HCT116 (cell line): ENCODE measurements at regions not wholly inside any gene's neighbourhood (a gene's known extent, or its start where the extent isn't known, plus 50 kb on each side); places are given as distances from the start of the nearest gene placed in this dataset.

Experiments
- ATAC-seq: fragments of 200-7000 bp; cut with Tn5 transposase; 2 replicates; pipeline ENCODE4 v1.9.1; 2020; ENCODE audit warnings: mild to moderate bottlenecking, moderate library complexity
- BruUV-seq: library from RNA; stranded (reverse); fragments of 400-500 nt; replicated peaks from 2 replicates; lab custom pipeline; 2021; lab: Mats Ljungman, UMichigan
- CTCF ChIA-PET: fragments of 300-600 bp; sonication (Branson Sonifier 250); formaldehyde crosslinking; loops from one replicate; lab custom pipeline; 2021; ENCODE audit warnings: antibody characterized with exemption; lab: Charles Lee
- POLR2A ChIA-PET: fragments of 300-600, 350-600 bp; sonication (Branson Sonifier 250); formaldehyde crosslinking; loops from one replicate; lab custom pipeline; 2021; ENCODE audit warnings: antibody characterized with exemption; lab: Charles Lee
- RAD21 ChIA-PET, 2 experiments: fragments of 300-600 bp; sonication (Branson Sonifier 250); formaldehyde crosslinking; loops; one replicate each; lab custom pipeline; 2023; ENCODE audit warnings: low total read pairs in 2 of 2; ENCODE audit not compliant: uncharacterized antibody in 2 of 2, unreplicated experiment in 2 of 2, low non-redundant PET in 1 of 2; lab: Charles Lee
- DNase-seq: peaks from one replicate; pipeline ENCODE4 v3.0.0-alpha.2; 2010; ENCODE audit warnings: low read depth, low spot score
- H2AFZ ChIP-seq: fragments of 200-600 bp; shearing (Covaris generic), sonication (generic); 2 replicates; pipeline ENCODE4 v1.6.1; 2017; ENCODE audit warnings: low read depth, mixed run types, mixed read lengths, antibody characterized with exemption, low read length; ENCODE audit not compliant: poor library complexity, severe bottlenecking
- H3K27ac ChIP-seq: 2 replicates; pipeline ENCODE4 v1.5.1; 2012; ENCODE audit warnings: low read depth, low read length
- H3K27me3 ChIP-seq: fragments of 200-600 bp; sonication (generic); 2 replicates; pipeline ENCODE4 v1.6.1; 2016; ENCODE audit warnings: mixed run types, low read length, mixed read lengths; ENCODE audit not compliant: insufficient read depth
- H3K36me3 ChIP-seq, 2 experiments: fragments of 200-500 bp in 1 of 2; fragments of 200-600 bp in 1 of 2; sonication (Bioruptor generic) in 1 of 2; sonication (generic) in 1 of 2; 2 replicates each; pipeline versions ENCODE4 v1.5.1 to v1.6.1; 2014 to 2016; ENCODE audit warnings: low read length in 2 of 2, inconsistent platforms in 1 of 2, mixed read lengths in 1 of 2, mixed run types in 1 of 2; ENCODE audit not compliant: insufficient read depth in 2 of 2, control insufficient read depth in 1 of 2
- H3K4me1 ChIP-seq, 2 experiments: fragments of 200-600 bp in 1 of 2; sonication (generic) in 1 of 2; 2 replicates each; pipeline versions ENCODE4 v1.5.1 to v1.6.1; 2012 to 2017; ENCODE audit warnings: low read length in 2 of 2, inconsistent platforms in 1 of 2, mild to moderate bottlenecking in 1 of 2, mixed read lengths in 1 of 2, mixed run types in 1 of 2, moderate library complexity in 1 of 2; ENCODE audit not compliant: insufficient read depth in 2 of 2, control insufficient read depth in 1 of 2
- H3K4me2 ChIP-seq: fragments of 200-600 bp; sonication (generic); 2 replicates; pipeline ENCODE4 v1.6.1; 2017; ENCODE audit warnings: mixed run types, low read length, mixed read lengths
- H3K4me3 ChIP-seq, 2 experiments: fragments of 200-600 bp in 1 of 2; sonication (generic) in 1 of 2; replicated peaks in 1 of 2; 2 replicates each; pipeline ENCODE4 v1.5.1; 2011 to 2016; ENCODE audit warnings: low read length in 2 of 2, control low read depth in 1 of 2, low read depth in 1 of 2, mild to moderate bottlenecking in 1 of 2, mixed read lengths in 1 of 2, mixed run types in 1 of 2
- H3K79me2 ChIP-seq: fragments of 200-600 bp; sonication (generic); 2 replicates; pipeline ENCODE4 v1.6.1; 2017; ENCODE audit warnings: mild to moderate bottlenecking, mixed run types, low read length, moderate library complexity, mixed read lengths; ENCODE audit not compliant: insufficient read depth
- H3K9ac ChIP-seq: fragments of 200-600 bp; sonication (generic); 2 replicates; pipeline ENCODE4 v1.6.1; 2016; ENCODE audit warnings: low read length, mixed read lengths
- H3K9me2 ChIP-seq: fragments of 200-600 bp; sonication (generic), shearing (Covaris generic); 2 replicates; pipeline ENCODE4 v1.6.1; 2017; ENCODE audit warnings: mixed run types, mild to moderate bottlenecking, moderate library complexity; ENCODE audit not compliant: insufficient read depth
- H3K9me3 ChIP-seq, 2 experiments: fragments of 200-500 bp in 1 of 2; fragments of 200-600 bp in 1 of 2; sonication (Bioruptor generic) in 1 of 2; sonication (generic) in 1 of 2; 2 replicates each; pipeline ENCODE4 v1.6.1; 2014 to 2017; ENCODE audit warnings: low read length in 2 of 2, mixed read lengths in 2 of 2, inconsistent platforms in 1 of 2, low read depth in 1 of 2, mild to moderate bottlenecking in 1 of 2, mixed run types in 1 of 2, moderate library complexity in 1 of 2; ENCODE audit not compliant: control insufficient read depth in 1 of 2, insufficient read depth in 1 of 2
- H4K20me1 ChIP-seq: fragments of 200-600 bp; sonication (generic), shearing (Covaris generic); 2 replicates; pipeline ENCODE4 v1.6.1; 2017; ENCODE audit warnings: mixed run types, mild to moderate bottlenecking, moderate library complexity; ENCODE audit not compliant: insufficient read depth
- CBX3 ChIP-seq: IDR thresholded peaks from 2 replicates; pipeline ENCODE4 v1.6.1; 2012; ENCODE audit warnings: low read depth
- ELF1 ChIP-seq: IDR thresholded peaks from 2 replicates; pipeline ENCODE4 v1.6.1; 2012; ENCODE audit warnings: low read depth, borderline replicate concordance
- EZH2 ChIP-seq: fragments of 200-600 bp; sonication (generic); IDR thresholded peaks from 2 replicates; pipeline ENCODE4 v1.6.1; 2017; ENCODE audit warnings: antibody characterized with exemption, mixed run types
- POLR2AphosphoS5 ChIP-seq: IDR thresholded peaks from 2 replicates; pipeline ENCODE4 v1.6.1; 2011; ENCODE audit warnings: mild to moderate bottlenecking, low read depth, low read length, moderate library complexity
- SIN3A ChIP-seq: IDR thresholded peaks from 2 replicates; pipeline ENCODE4 v1.6.1; 2012; ENCODE audit warnings: low read depth
- TCF7L2 ChIP-seq: IDR thresholded peaks from 2 replicates; pipeline ENCODE4 v1.7.0; 2011; ENCODE audit warnings: borderline replicate concordance, inconsistent platforms; ENCODE audit not compliant: insufficient read depth, insufficient read length; ENCODE audit errors: extremely low read depth
- YY1 ChIP-seq: IDR thresholded peaks from 2 replicates; pipeline ENCODE4 v1.6.1; 2011; ENCODE audit warnings: low read length, low read depth, moderate library complexity, mild to moderate bottlenecking; ENCODE audit not compliant: insufficient replicate concordance; ENCODE audit errors: extremely low read depth
- intact Hi-C: fragments of 100-400 bp; cut with micrococcal nuclease; formaldehyde crosslinking; loops from 2 replicates; pipeline ENCODE4 v1.10.0; 2022
- TF ChIP-seq, protein P1 (sequence below), 3 experiments: fragments of 200-600 bp in 1 of 3; sonication (generic) in 1 of 3; IDR thresholded peaks in 2 of 3; conservative IDR thresholded peaks in 1 of 3; 2 replicates each; pipeline ENCODE4 v1.5.1; 2012 to 2017; ENCODE audit warnings: low read depth in 2 of 3, low read length in 2 of 3, antibody characterized with exemption in 1 of 3, borderline replicate concordance in 1 of 3, control low read depth in 1 of 3, mild to moderate bottlenecking in 1 of 3, mixed read lengths in 1 of 3, mixed run types in 1 of 3, moderate library complexity in 1 of 3; ENCODE audit not compliant: insufficient read depth in 1 of 3
- TF ChIP-seq, protein P2 (sequence below): IDR thresholded peaks from 2 replicates; pipeline ENCODE4 v1.6.1; 2012

DNA sequence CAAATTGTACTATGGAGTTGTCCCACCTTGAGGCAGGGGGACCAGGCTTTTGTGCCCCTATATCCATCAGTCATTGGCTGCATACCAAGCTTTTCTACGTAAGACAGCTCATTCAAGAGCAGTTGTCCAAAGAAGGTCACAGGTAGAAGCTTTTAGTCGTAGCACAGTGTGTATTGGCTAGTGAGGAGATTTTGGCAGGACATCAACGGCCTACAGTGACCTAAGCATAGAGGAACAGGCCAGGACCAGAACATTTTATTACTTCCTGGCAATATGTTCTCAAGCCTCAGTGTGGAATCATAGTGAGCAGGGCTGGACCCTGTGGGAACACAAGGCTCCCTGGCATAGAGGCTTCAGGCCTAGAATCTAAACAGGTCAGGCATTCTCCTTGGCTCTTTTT, 105.4 kb upstream of the ANKRD28 start:
- POLR2A ChIA-PET, result no interaction called here

More for the DNA sequence above, 105.4 kb upstream of the ANKRD28 start:
- Histone ChIP-seq H3K9me3 (no peaks in the 10 kb centered on the region), H3K79me2 (no peaks in the 10 kb centered on the region)
- TF ChIP-seq, protein P1, sequence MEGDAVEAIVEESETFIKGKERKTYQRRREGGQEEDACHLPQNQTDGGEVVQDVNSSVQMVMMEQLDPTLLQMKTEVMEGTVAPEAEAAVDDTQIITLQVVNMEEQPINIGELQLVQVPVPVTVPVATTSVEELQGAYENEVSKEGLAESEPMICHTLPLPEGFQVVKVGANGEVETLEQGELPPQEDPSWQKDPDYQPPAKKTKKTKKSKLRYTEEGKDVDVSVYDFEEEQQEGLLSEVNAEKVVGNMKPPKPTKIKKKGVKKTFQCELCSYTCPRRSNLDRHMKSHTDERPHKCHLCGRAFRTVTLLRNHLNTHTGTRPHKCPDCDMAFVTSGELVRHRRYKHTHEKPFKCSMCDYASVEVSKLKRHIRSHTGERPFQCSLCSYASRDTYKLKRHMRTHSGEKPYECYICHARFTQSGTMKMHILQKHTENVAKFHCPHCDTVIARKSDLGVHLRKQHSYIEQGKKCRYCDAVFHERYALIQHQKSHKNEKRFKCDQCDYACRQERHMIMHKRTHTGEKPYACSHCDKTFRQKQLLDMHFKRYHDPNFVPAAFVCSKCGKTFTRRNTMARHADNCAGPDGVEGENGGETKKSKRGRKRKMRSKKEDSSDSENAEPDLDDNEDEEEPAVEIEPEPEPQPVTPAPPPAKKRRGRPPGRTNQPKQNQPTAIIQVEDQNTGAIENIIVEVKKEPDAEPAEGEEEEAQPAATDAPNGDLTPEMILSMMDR (IDR thresholded peaks at IDR 0.05 in 2 of 3, conservative IDR thresholded peaks at IDR 0.05 in 1 of 3; ENCODE audit: borderline replicate concordance in 1 of 3, insufficient read depth in 1 of 3, low read depth in 2 of 3, low read length in 2 of 3), result no peak
- TF ChIP-seq CBX3 (no peak), ELF1 (no peak), SIN3A (no peak), YY1 (no peak), TCF7L2 (no peak), EZH2 (no peak), POLR2AphosphoS5 (no peak)
- TF ChIP-seq, protein P2, sequence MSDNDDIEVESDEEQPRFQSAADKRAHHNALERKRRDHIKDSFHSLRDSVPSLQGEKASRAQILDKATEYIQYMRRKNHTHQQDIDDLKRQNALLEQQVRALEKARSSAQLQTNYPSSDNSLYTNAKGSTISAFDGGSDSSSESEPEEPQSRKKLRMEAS, result no peak
- TF ChIP-seq, all 23 proteins: peak for 0
- ATAC-seq, result no peak
- Histone ChIP-seq H3K4me2 (no peak overlapping the region), H3K4me1 (peaks cover 2 to 5% of the 10 kb centered on the region in 2 experiments; a peak in 2 of 4 replicates), H4K20me1 (no peaks in the 10 kb centered on the region), H3K27ac (no peak overlapping the region), H3K36me3 (no peaks in the 10 kb centered on the region), H3K27me3 (no peaks in the 10 kb centered on the region), H2AFZ (no peak overlapping the region), H3K9me2 (no peaks in the 10 kb centered on the region), H3K9ac (no peak overlapping the region), H3K4me3 (no peak overlapping the region)
- CTCF ChIA-PET, result no interaction called here
- RAD21 ChIA-PET, result no interaction called here
- DNase-seq, result no peak
- intact Hi-C loops, result no loop called here
- BruUV-seq, result no TSS peak
